ENCODE measurements at regions not wholly inside any gene's neighbourhood (a gene's known extent, or its start where the extent isn't known, plus 50 kb on each side); places are given as distances from the start of the nearest gene placed in this dataset.

GRCh38 chr3:167031364-167032049 lies 348.6 kb downstream of the ZBBX start:
- TF ChIP-seq POLR2A (IDR thresholded peaks at IDR 0.05; ENCODE audit: low read depth, low read length) = no peak
- TF ChIP-seq TAF1 (IDR thresholded peaks at IDR 0.05; ENCODE audit: low read depth, low read length) = no peak
- TF ChIP-seq POLR2AphosphoS5 (IDR thresholded peaks at IDR 0.05; ENCODE audit: low read depth, low read length) = no peak
- no peak for TF ChIP-seq POU2F2 (IDR thresholded peaks at IDR 0.05; ENCODE audit: low read depth, low read length)
